HG03439 (cell line): ENCODE measurements at regions not wholly inside any gene's neighbourhood (a gene's known extent, or its start where the extent isn't known, plus 50 kb on each side); places are given as distances from the start of the nearest gene placed in this dataset.
"Not testable (repeated sequence)": the region's sequence is repeated elsewhere in the genome, so short reads cannot be mapped to it uniquely, and the experiment has no call there.

Experiments
- ATAC-seq: cut with Tn5 transposase; IDR thresholded peaks from one replicate; pipeline ENCODE4 v1.9.1; 2021; ENCODE audit warnings: mild to moderate bottlenecking, moderate library complexity; ENCODE audit not compliant: unreplicated experiment

DNA sequence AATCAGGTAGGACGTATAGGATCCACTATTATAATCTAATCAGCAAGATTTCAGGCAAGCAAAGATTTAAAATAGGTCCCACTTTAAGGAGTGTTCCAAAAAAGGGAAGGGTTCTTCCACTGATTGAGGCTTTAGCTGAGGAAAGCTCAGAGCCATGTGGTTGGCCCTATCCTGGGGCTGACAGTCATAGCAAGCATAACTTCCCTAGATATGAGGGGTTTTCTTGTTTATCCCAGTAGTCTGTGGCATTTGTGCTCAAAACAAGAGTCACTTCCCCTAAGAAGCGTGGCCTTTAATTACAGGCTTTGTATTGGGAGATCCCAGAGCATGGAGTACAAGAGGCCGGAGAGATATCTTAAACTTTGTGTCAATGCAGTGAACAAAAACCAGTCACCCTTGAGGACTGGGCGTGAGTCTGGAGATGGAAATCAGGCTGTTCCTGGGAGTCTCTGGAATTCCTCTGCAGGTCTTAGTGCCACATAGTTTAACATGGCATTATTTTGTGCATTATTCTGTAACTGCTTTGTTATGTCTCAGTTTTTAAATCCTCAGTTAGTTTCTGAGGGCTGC, 136.9 kb upstream of the FBXO11 start:
- ATAC-seq = no peak

DNA sequence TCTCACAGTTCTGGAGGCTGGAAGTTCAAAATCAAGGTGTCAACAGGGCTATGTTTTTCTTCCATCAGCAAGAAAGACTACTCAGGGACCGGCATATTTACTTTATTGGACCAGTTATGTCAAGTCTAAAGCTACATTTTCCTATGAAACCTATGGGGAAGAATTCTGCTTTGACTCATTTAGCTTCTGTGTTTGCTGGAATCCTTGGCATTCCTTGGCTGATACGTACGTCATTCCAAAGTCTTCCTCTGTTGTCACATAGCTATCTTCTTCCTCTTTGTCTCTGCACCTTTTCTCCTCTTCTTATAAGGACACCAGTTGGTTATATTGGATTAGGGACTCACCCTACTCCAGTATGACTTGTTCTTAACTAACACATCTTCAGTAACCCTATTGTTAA, 137.4 kb upstream of the FBXO11 start:
- ATAC-seq = no peak

DNA sequence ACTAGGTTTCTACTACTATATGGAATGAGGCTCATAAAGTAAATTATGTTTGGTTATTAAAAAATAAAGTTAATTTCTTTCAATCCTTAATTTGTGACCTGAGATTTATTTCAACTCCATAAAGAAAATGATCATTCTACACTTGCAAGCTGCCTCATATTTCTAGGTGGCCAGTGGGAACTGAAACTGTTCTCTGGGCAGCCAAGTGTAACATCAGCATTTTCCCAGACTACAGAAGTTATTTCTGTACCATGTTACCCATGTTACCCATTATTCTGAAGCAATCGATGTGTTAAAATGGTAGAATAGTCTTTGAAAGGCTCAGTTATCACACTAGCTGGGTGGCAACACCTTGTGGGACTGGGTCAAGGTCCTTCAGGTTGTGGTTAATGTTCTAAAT, 139.3 kb upstream of the FBXO11 start:
- no peak for ATAC-seq

DNA sequence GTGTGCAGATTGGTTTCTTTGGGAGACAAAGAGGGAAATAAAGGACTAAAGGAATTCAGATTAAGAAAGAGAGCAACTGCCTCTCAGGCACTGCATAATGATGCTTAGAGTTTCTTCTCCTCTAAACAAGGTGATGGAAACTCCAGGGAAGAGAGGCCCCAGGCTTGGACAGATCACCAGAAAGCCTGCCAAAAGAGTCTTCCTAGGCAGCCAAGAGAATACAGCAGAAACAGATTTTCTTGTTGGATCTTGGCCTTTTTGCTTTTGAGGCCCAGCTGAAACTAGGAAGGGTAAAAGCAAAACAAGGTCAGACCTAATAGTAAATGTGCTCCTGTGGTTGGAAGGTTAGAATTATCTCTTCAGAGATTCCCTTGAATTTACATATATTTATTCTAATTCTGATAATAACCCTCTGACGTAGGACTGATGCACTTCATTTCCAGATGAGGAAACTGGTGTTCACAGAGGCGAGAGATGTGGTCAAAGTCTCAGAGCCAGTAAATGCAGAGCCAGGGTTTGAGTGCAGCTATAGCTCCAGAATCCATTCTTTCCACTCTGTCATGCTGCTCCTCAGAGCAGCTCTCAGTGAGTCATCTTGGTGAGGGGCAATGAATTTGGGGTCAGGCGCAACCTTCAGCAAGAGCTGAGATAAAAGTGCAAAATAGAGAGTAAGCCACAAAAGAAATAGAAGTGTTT, 142.3 kb upstream of the FBXO11 start:
- ATAC-seq = no peak

DNA sequence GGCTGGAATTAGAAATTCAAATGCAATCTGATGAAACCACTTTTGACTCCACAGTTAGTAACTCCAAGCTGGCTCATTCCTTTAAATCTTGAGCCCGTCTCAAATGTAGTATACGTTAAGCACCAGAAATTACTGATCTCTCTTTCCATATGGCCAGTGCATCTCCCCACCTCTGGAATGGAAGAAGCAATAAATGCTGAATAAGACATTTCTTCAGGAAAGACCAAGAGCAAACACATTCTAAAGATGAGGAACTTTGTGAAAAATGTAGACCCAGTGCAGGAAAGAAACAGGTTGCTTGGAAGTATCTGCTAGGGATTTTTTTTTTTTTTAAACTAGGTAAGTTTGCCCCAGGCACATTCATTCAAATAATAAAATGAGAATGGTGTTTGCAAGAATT, 143.1 kb upstream of the FBXO11 start:
- no peak for ATAC-seq

DNA sequence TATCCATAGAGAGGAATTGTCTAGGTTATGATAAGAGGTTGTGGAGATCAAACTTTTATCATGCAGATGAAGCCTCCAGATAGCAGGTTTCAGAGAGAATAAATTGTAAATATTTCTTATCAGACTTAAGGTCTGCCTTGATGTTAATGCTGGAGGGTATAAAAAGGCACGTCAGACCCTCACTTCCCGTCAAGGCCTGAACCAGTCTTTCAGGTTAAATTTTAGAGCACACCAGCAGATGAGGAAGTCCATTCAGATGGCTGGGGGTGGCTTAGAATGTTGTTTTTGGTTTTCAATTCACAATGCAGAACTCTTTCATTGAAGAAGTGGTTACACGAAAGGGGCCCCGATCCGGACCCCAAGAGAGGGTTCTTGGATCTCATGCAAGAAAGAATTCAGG, 144.4 kb upstream of the FBXO11 start:
- no peak for ATAC-seq

DNA sequence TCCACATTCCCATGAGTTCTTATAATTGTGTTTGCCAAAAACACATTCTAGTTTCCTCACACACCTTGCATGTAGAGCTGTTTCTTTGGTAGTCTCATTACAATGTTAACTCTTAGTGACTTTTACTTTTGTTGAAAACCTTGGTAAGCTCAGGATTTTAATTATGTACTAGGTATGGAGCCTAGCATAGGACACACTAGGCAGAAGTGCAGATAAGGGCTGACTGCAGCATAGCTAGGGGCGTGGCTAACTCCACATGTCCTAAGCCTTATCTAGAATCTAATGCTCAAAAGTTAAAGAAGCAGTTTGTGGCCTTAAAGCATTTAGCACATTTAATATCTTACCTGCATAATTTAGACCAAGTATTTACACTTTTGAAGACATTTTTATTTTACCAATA, 153.7 kb upstream of the FBXO11 start:
- no peak for ATAC-seq

DNA sequence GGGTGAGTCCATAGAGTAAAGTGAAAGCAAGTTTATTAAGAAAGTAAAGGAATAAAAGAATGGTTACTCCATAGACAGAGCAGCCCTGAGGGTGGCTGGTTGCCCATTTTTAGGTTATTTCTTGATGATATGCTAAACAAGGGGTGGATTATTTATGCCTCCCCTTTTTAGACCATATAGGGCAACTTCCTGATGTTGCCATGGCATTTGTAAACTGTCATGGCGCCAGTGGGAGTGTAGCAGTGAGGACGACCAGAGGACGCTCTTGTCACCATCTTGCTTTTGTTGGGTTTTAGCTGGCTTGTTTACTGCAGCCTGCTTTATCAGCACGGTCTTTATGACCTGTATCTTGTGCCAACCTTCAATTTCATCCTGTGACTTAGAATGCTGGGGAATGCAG, 155.4 kb upstream of the FBXO11 start:
- ATAC-seq = not testable (repeated sequence)

DNA sequence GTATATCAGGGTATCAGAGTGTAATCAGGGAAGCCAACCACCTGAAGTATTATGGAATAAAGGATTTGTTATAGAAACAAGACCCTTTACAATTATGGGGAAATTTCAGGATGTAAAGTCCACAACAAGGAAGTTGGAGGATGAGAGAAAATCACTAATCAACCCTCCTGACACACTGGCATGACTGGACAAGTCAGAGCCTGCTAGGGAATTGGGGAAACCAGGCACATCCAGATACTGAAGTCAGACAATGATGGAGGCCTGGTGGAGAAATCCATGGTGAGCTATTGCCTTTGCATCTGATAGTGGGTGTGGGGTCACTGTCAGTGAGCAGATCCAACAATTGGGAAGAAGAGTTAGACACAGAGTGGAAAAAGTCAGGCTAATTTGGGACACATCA, 158.8 kb upstream of the FBXO11 start:
- no peak for ATAC-seq

DNA sequence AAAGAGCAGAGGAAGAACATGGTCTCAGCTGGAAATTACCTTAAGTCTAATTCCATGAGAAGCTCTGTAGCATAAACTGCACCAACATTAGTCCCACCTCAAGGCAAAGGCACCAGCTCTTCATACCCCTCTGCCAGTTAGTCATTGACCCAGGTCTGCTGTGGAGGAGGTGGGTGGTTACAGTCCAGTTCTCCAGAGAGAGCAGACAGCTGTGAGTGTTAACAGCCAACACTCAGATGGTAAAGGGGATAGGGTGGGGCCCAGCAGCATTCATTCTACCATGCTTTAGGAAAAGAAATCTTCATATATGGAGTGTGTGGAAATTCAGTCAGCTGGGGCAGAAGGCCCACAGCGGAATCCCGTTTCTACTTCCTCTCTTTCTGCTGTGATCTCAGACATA, 159.7 kb upstream of the FBXO11 start:
- ATAC-seq = no peak

DNA sequence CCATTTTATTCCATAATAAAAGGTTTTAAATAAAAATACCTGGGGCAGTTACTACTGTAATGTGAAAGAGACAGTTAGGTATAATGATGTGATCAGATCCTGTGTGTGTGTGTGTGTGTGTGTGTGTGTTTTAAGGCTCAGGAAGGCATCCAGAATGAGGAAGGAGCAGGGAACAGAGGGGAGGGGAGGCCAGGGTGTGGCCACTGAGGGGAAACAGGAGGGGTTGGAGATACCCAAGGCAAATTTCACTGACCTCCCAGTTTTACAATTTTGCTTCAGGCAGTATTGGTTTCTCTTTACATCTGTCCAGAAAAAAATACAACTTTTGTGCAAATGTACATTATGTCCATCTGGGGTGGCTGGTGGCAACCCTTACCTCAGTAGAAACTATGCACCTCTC, 163.5 kb upstream of the FBXO11 start:
- no peak for ATAC-seq

DNA sequence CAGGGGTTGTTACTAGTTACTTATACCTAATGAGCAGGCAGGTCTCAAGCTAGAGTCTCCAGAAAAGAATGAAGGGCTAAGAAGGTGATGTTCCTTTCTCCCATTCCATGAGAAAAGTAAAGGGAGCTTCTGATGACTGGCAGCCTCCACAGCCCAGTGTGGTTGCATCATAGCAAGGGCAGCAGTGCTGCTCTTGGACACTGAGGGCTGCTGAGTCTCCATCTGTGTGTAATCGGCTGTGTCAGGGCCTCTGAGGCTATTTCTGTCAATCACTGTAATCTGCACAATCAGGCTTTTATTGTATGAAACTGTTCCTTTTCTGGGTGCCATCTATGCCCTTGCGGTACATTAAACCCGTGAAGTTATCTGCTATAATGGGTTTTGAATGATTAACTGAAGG, 164.1 kb upstream of the FBXO11 start:
- no peak for ATAC-seq

DNA sequence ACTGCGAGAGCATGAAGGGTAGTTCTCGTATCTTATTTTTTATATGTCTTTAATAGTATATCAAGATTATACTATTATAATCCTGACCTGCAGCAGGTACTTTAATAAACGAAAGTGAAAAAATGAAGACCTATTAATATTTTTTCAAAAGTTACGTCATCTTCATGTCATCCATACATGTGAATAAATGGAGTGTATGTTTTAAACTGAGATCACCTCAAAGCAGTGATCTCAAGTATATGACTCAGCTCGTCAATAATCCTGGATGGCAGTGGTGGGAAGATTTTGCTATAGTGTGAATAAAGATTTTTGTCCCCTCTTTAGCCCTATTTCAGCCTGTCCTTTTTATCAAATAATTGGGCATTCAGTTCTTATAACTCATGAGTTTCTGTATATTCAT, 166.3 kb upstream of the FBXO11 start:
- ATAC-seq = no peak

DNA sequence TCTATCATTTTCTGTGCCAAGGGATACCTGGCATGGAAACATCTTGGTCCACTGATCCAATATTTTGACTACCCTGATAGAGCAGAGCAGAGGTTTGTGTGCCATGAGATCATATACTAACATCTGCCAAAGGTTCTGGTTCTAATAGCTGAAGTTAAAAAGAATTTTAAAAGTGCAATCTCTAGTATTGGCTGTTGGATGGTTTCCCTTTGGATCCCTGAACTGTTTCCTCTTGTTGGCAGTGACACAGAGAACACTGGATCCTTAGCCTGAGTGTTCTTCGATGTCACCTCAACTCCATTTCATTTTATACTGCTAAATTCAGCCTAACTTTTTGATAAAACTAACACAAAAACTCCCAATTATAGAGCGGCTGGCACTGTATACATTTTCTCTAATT, 169.3 kb upstream of the FBXO11 start:
- no peak for ATAC-seq

DNA sequence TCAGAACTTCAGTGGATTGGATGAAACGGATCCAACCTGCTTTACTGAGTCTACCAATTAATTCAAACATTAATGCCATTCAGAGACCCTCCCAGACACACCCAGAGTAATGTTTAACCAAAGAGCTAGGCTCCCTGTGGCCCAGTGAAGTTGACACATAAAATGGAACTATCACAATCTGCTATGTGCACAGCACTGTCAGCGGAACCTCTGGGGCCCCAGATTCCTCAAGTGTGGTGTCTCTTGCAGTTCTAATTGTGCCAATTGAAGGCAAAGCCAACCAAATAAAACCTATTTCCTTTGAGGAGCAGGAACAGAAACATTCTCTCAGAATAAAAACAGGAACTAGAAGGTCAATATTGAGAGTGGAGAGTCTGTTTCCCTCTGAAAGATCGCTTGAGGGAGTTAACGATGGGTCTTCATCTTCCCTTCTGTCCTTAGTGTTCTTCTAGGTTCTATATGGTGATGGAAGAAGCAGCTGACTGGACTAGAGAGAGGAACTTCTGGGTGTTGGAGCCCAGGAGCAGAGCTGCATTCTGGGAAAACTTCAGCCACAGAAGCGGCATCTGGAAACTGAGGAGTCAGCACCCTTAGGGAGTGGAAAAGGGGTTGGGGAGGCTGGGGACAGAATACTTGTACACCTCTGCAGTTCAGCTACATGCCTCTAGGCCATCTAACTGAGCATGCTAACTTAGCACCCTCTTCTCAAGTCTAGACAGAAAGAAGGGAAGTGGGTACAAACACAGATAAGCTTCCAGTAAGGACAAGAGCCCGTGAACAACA, 174.4 kb upstream of the FBXO11 start:
- ATAC-seq = no peak

DNA sequence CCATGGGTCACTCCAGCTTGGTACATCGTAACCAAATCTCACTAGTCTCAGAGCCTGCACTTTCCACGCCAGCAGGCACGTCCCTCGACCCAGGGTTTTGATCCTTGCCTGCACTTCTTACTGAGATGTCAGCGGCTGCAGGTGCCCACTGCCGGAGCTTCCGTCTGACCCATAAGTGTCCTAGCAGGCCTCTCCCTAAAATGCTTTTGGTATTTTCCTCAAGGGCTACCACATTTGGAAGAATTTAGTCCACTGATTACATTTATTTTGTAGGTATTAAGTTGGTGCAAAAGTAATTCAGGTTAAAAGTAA, 175.0 kb upstream of the FBXO11 start:
- ATAC-seq = no peak

DNA sequence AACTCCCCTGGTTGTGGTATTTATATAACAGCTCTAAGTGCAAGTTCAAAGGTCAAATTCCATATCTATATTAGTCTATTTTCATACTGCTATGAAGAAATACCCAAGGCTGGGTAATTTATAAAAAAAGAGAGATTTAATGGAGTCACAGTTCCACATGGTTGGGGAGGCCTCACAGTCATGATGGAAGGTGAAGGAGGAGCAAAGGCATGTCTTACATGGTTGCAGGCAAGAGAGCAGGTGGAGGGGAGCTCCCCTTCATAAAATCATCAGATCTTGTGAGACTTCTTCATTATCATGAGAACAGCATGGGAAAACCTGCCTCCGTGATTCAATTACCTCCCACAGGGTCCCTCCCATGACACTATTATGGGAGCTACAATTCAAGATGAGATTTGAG, 179.6 kb upstream of the FBXO11 start:
- no peak for ATAC-seq

DNA sequence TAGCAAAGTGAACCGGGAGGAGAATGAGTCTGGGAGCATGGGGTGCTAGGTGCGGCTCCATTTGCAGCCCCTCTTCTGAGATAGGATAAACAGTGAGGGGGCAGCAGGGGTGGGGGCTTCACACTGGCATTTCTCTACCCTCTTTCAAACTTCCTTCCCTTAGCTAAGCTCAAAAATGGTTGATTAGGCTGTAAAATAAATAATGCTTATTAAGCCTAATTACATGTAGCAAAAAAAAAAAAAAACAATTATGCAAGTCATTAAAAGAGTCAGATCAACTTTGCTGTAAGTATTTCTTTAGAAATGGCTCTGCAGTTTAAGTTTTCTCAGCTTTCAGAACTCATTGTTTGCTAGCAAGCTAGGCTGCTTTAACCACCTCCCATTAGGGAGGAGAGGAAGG, 182.7 kb upstream of the FBXO11 start:
- ATAC-seq = no peak

DNA sequence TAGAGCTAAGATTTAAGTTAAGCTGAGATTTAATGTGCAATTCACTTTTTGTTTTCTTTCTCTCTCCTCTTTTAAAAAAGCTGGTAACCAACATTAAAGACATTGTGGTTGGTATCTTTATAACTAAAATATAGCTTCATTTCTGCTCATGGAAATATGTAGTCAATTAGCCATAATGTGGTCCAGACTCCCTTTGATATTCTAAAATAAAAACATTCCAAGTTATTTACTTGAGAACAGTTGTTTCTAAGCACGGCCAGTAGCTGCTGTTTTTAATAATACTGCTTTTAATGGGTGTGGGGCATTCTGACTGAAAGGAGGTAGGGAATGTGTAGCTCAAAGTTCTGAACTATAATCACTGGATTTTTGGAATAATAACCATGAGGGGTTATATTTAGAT, 183.3 kb upstream of the FBXO11 start:
- no peak for ATAC-seq

DNA sequence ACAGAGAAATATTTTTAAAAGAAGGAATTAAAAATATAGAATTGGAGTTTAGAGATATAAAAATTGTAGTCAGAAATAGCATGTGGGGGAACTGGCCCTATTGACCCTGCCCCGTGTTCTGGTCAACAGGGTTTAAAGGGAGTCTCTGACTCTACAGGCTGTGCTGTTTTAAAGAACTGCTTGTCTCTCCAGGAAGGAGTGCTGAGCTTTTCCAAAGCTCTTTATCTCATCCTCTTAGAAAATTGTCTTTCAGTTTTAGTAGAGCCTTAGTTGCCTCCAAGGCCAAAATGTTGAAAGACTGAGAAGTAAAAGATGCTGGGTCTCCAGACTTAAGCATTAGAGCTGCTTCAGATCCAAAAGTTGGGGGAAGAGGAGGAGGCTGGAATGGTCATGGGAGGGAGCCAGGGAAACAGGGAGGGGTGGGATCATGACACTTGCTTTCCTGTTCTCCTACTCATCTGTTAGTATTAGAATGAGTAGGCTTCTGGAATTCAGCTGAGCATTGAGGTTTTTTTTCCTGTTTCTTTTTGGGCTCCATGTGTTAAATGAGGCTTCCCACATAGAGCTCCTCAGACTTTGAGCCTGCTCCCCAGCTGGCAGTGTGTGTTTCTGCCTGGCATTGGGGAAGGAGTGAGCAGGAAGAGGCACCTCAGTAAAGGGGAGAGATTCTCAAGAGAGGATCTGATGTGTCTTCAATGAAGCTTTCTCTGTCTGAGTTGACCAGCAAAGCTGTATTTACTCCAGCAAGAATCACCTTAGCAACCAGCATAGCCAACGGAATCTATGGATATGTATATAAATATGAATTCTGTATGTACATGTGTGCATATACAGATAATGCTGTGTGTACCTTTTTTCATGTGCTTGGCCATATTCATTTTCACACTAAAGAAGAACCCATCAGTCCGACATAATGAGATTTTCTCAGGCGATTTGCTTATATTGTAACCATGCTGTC, 186.8 kb upstream of the FBXO11 start:
- no peak for ATAC-seq

DNA sequence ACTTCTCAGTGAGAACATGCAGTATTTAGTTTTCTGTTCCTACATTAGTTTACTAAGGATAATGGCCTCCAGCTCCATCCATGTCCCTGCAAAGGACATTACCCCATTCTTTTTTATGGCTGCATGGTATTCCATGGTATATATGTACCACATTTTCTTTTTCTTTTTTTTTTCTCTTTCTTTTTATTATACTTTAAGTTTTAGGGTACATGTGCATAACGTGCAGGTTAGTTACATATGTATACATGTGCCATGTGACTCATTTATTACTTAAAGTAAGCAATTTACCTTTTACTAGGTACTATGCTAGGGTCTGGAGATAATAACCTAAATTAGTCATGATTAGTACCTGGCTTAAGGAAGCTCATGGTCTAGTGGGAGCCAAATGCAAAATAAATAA, 190.5 kb upstream of the FBXO11 start:
- ATAC-seq = not testable (repeated sequence)
